ENCODE measurements at regions not wholly inside any gene's neighbourhood (a gene's known extent, or its start where the extent isn't known, plus 50 kb on each side); places are given as distances from the start of the nearest gene placed in this dataset.

DNA sequence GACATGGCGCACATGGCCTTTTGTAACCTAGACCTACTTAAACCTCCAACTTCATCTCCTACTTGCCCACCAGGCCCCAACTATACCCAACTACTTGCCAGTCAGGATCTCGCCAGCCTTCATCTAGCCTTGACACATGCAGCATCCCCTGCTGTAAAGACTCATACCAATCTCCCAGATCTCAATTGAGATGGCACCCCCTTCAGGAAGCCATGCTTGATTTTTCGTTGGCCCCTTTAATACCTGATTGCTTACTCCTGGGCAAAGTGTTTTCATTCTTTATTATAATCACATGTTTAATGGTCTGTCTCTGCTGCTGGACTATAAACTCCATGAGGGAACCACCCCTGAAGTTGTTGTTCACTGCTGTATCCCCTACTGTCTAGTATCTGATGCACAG is 150.8 kb downstream of the SOX2 start:
- no peaks in the 10 kb centered on the region for H3K4me1 ChIP-seq (ENCODE audit: insufficient read depth, poor library complexity, severe bottlenecking)
- H3K27me3 ChIP-seq (ENCODE audit: insufficient read depth, poor library complexity, severe bottlenecking), result no peaks in the 10 kb centered on the region
- ATAC-seq (ENCODE audit: low read depth) (no peak), DNase-seq (ENCODE audit: low spot score) (no peak)
- H3K9me3 ChIP-seq (ENCODE audit: severe bottlenecking), result no peaks in the 10 kb centered on the region
- TF ChIP-seq, protein P1, sequence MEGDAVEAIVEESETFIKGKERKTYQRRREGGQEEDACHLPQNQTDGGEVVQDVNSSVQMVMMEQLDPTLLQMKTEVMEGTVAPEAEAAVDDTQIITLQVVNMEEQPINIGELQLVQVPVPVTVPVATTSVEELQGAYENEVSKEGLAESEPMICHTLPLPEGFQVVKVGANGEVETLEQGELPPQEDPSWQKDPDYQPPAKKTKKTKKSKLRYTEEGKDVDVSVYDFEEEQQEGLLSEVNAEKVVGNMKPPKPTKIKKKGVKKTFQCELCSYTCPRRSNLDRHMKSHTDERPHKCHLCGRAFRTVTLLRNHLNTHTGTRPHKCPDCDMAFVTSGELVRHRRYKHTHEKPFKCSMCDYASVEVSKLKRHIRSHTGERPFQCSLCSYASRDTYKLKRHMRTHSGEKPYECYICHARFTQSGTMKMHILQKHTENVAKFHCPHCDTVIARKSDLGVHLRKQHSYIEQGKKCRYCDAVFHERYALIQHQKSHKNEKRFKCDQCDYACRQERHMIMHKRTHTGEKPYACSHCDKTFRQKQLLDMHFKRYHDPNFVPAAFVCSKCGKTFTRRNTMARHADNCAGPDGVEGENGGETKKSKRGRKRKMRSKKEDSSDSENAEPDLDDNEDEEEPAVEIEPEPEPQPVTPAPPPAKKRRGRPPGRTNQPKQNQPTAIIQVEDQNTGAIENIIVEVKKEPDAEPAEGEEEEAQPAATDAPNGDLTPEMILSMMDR (IDR thresholded peaks at IDR 0.05; ENCODE audit: poor library complexity, severe bottlenecking), result no peak
- H3K36me3 ChIP-seq (ENCODE audit: low read depth), result no peaks in the 10 kb centered on the region
- H3K4me3 ChIP-seq (ENCODE audit: severe bottlenecking), result no peak overlapping the region
- no peak overlapping the region for H3K27ac ChIP-seq (ENCODE audit: poor library complexity, severe bottlenecking)

DNA sequence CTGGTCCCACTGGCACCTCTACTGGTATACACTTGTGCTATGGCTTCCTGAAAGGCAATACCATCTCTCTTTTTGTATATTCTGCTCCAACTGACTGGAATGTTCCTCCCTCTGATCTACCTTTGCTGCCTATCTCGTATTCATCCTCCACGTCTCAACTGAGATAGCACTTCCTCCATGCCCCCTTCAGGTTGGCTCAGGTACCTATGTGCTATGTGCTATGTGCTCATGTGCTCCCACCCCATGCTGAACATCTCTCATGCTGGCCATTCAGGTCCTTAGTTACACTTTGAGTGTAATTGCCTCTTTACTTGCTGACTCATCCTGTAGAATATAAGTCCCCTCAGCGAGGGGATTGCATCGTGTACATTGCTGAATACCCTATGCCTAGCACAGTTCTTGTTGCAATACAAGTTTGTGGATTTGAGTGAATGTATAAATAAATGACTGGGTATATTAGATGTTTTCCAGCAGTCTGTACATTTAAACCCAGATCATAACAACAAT is 156.9 kb downstream of the SOX2 start:
- no peaks in the 10 kb centered on the region for H3K4me1 ChIP-seq (ENCODE audit: insufficient read depth, poor library complexity, severe bottlenecking)
- no peak overlapping the region for H3K27ac ChIP-seq (ENCODE audit: poor library complexity, severe bottlenecking)
- DNase-seq (ENCODE audit: low spot score) (no peak), ATAC-seq (ENCODE audit: low read depth) (no peak)
- H3K4me3 ChIP-seq (ENCODE audit: severe bottlenecking), result no peak overlapping the region
- TF ChIP-seq, protein P1 (IDR thresholded peaks at IDR 0.05; ENCODE audit: poor library complexity, severe bottlenecking), result no peak
- H3K27me3 ChIP-seq (ENCODE audit: insufficient read depth, poor library complexity, severe bottlenecking), result no peaks in the 10 kb centered on the region
- H3K9me3 ChIP-seq (ENCODE audit: severe bottlenecking), result no peaks in the 10 kb centered on the region
- H3K36me3 ChIP-seq (ENCODE audit: low read depth), result no peaks in the 10 kb centered on the region

DNA sequence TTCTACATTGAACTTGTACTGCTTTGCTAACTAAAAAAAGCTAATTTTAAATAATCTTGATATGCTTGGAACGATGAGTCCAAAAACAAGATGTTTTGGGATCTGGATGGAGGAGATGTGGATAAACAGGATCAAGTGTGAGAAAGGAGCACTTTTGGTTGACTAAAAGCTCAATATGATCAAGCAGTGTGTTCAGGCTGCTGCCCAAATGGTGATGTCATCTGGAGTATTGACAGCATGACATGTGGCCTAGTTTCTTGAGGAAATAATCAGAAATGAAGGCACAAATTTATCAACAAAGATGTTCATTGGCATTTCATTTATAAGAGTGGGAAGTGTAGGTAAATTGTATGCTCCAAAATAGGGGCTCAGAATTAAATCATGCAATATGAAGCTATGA is 161.2 kb downstream of the SOX2 start:
- Histone ChIP-seq H3K4me1 (ENCODE audit: insufficient read depth, poor library complexity, severe bottlenecking) (no peaks in the 10 kb centered on the region), H3K36me3 (ENCODE audit: low read depth) (no peaks in the 10 kb centered on the region), H3K27ac (ENCODE audit: poor library complexity, severe bottlenecking) (no peak overlapping the region), H3K27me3 (ENCODE audit: insufficient read depth, poor library complexity, severe bottlenecking) (no peaks in the 10 kb centered on the region), H3K4me3 (ENCODE audit: severe bottlenecking) (no peak overlapping the region), H3K9me3 (ENCODE audit: severe bottlenecking) (no peaks in the 10 kb centered on the region)
- DNase-seq (ENCODE audit: low spot score) (no peak), ATAC-seq (ENCODE audit: low read depth) (no peak)
- TF ChIP-seq, protein P1 (IDR thresholded peaks at IDR 0.05; ENCODE audit: poor library complexity, severe bottlenecking), result no peak

DNA sequence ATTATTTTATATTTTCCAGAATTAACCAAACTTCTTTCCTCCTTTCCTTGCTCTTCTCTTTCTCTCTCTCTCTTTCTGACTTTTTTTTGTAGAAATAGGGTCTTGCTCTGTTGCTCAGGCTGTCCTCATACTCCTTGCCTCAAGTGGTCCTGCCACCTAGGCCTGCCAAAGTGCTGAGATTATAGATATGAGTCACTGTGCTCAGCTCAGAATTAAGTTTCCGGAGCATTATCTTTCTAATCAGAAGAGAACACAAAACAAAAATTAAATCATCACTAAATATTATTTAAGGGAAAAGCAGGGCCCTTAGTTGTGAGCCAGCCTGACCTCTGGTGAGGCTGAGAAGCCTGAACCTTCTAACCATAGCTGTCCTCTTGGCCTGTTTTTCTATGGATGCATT is 168.2 kb downstream of the SOX2 start:
- DNase-seq (ENCODE audit: low spot score), result no peak
- no peaks in the 10 kb centered on the region for H3K27me3 ChIP-seq (ENCODE audit: insufficient read depth, poor library complexity, severe bottlenecking)

DNA sequence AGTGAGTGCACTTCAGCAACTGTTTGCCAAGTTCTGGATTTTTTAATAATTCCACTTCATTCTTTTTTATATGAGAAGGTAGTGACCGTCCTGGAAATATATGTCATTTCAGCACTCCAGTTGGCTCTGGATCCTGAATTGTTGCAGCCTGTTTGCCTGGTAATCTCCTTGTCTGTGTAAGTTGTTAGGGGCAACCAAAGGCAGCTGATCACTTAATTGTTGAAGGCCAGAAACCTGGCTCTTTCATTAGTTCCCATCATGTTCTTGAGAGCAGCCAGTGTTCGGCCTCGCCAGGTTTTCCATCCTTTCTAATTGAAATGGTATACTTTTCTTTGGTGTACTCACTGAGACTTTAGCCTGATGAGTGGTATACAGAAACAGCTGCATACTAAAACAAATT is 168.6 kb downstream of the SOX2 start:
- TF ChIP-seq, protein P1 (IDR thresholded peaks at IDR 0.05; ENCODE audit: poor library complexity, severe bottlenecking), result no peak
- H3K9me3 ChIP-seq (ENCODE audit: severe bottlenecking), result no peaks in the 10 kb centered on the region
- no peaks in the 10 kb centered on the region for H3K36me3 ChIP-seq (ENCODE audit: low read depth)
- H3K27me3 ChIP-seq (ENCODE audit: insufficient read depth, poor library complexity, severe bottlenecking), result no peaks in the 10 kb centered on the region
- no peaks in the 10 kb centered on the region for H3K4me1 ChIP-seq (ENCODE audit: insufficient read depth, poor library complexity, severe bottlenecking)
- ATAC-seq (ENCODE audit: low read depth), result no peak
- H3K4me3 ChIP-seq (ENCODE audit: severe bottlenecking), result no peak overlapping the region
- H3K27ac ChIP-seq (ENCODE audit: poor library complexity, severe bottlenecking), result no peak overlapping the region
- DNase-seq (ENCODE audit: low spot score), result no peak

More for the DNA sequence above, 168.2 kb downstream of the SOX2 start:
- TF ChIP-seq, protein P1 (IDR thresholded peaks at IDR 0.05; ENCODE audit: poor library complexity, severe bottlenecking), result no peak
- no peaks in the 10 kb centered on the region for H3K36me3 ChIP-seq (ENCODE audit: low read depth)
- no peaks in the 10 kb centered on the region for H3K4me1 ChIP-seq (ENCODE audit: insufficient read depth, poor library complexity, severe bottlenecking)
- no peak for ATAC-seq (ENCODE audit: low read depth)
- H3K4me3 ChIP-seq (ENCODE audit: severe bottlenecking), result no peak overlapping the region
- no peak overlapping the region for H3K27ac ChIP-seq (ENCODE audit: poor library complexity, severe bottlenecking)
- no peaks in the 10 kb centered on the region for H3K9me3 ChIP-seq (ENCODE audit: severe bottlenecking)

All from RWPE2 (cell line).